A549 (cell line): ENCODE measurements at regions not wholly inside any gene's neighbourhood (a gene's known extent, or its start where the extent isn't known, plus 50 kb on each side); places are given as distances from the start of the nearest gene placed in this dataset.

Experiments
- JUN ChIP-seq, 2 experiments: fragments of >200 bp; sonication (Bioruptor Twin); formaldehyde crosslinking; IDR thresholded peaks; 2 replicates in 1 of 2; 3 replicates in 1 of 2; pipeline ENCODE4 v1.6.1; 2016 to 2017
- RAD21 ChIP-seq, 2 experiments: fragments of >200 bp in 1 of 2; sonication (Bioruptor Twin) in 1 of 2; formaldehyde crosslinking in 1 of 2; IDR thresholded peaks in 1 of 2; conservative IDR thresholded peaks in 1 of 2; 2 replicates in 1 of 2; 3 replicates in 1 of 2; pipeline ENCODE4 v1.6.1; 2012 to 2018; ENCODE audit warnings: inconsistent platforms in 1 of 2
- TF ChIP-seq, protein P1 (sequence below): fragments of >200 bp; sonication (Bioruptor Twin); formaldehyde crosslinking; IDR thresholded peaks from 3 replicates; pipeline ENCODE4 v1.5.1; 2016
- TF ChIP-seq, protein P2 (sequence below): IDR thresholded peaks from 2 replicates; pipeline ENCODE4 v1.6.1; 2012; ENCODE audit warnings: low read depth, borderline replicate concordance

DNA sequence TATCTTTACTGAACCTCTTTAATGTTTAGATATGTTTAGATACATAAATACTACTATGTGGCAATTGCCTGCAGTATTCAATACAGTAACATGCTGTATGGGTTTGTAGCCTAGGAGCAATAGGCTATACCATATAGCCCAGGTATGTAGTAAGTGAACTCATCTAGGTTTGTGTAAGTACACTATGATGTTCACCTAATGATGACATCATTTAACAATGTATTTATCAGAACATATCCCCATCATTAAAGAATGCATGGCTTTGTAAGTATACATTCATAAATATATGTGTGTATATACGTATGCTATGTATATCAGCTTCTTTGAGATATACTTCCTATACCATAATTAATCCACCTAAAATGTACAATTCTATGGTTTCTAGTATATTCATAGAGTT, 631.2 kb upstream of the MAN1A1 start:
- TF ChIP-seq, protein P1, sequence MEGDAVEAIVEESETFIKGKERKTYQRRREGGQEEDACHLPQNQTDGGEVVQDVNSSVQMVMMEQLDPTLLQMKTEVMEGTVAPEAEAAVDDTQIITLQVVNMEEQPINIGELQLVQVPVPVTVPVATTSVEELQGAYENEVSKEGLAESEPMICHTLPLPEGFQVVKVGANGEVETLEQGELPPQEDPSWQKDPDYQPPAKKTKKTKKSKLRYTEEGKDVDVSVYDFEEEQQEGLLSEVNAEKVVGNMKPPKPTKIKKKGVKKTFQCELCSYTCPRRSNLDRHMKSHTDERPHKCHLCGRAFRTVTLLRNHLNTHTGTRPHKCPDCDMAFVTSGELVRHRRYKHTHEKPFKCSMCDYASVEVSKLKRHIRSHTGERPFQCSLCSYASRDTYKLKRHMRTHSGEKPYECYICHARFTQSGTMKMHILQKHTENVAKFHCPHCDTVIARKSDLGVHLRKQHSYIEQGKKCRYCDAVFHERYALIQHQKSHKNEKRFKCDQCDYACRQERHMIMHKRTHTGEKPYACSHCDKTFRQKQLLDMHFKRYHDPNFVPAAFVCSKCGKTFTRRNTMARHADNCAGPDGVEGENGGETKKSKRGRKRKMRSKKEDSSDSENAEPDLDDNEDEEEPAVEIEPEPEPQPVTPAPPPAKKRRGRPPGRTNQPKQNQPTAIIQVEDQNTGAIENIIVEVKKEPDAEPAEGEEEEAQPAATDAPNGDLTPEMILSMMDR, result no peak
- TF ChIP-seq JUN (IDR thresholded peaks at IDR 0.05), result no peak
- TF ChIP-seq, protein P2, sequence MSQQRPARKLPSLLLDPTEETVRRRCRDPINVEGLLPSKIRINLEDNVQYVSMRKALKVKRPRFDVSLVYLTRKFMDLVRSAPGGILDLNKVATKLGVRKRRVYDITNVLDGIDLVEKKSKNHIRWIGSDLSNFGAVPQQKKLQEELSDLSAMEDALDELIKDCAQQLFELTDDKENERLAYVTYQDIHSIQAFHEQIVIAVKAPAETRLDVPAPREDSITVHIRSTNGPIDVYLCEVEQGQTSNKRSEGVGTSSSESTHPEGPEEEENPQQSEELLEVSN, result no peak
- no peak for TF ChIP-seq RAD21 (conservative IDR thresholded peaks at IDR 0.05 in 1 of 2, IDR thresholded peaks at IDR 0.05 in 1 of 2)
